HG03558 (cell line): ENCODE measurements at regions not wholly inside any gene's neighbourhood (a gene's known extent, or its start where the extent isn't known, plus 50 kb on each side); places are given as distances from the start of the nearest gene placed in this dataset.

Experiments
- ATAC-seq: cut with Tn5 transposase; IDR thresholded peaks from one replicate; pipeline ENCODE4 v1.9.1; 2021; ENCODE audit warnings: moderate number of reproducible peaks; ENCODE audit not compliant: unreplicated experiment; ENCODE audit errors: extremely low read depth

DNA sequence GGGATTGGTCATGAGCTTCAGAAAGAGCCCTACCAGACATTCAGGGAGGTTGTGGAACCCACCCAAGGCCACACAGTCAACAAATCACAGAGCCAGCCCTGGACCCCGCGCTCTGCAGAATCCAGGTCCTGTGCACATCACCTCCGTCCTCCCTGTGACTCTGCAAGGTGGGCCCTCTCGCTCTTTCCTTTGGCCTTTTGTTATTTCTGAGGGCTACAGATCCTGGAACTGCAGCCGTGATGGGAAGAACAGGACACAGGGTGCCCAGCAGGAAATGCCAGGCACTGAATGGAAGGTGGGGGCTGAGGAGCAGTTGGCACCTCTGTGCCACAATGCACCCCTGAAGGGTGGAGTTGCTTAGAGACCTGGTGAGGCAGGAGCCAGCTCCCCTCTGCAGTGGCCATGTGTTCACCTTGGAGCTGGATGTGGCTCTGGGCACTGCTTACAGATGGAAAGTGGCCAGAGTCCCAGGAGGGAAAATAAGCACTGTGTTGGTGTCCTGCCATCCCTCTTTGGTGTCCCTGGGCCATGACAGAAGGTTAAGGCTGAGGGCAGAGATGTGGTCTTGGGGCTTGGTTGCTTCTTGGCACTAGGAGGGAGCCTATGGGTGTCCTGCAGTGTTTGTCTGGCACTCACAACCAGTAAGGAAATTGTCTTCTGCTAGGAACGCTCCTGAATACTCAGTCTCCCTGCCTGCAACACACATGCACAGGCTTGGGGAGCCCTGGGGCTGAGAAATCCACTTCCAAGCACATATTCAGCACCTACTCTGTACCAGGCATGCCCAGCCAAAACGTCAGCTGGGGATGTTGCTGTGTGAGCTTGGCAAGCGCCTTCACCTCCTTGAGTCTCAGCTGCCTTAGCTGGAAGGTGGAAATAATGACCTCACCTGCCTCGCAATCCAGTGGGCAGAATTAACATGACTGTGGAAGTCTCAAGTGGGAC, 98.0 kb upstream of the SLC6A6 start:
- ATAC-seq, result no peak

DNA sequence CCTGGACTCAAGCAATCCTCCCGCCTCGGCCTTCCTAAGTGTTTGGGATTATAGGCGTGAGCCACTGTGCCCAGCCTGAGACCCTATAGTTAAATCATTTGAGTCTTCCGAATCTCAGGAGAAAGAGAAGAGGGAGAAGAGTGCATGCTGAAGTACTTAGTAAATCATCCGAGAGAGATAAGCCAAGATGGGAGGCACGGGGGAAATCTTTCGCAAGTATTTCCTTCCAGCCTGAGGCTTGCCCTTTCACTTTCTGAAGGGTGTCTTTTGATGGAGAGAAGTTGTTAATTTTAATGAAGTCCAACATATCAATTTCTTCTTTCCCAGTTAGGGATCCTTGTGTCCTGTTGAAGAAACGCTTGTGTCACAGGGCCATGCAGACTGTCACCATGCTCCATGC, 97.1 kb upstream of the SLC6A6 start:
- no peak for ATAC-seq

DNA sequence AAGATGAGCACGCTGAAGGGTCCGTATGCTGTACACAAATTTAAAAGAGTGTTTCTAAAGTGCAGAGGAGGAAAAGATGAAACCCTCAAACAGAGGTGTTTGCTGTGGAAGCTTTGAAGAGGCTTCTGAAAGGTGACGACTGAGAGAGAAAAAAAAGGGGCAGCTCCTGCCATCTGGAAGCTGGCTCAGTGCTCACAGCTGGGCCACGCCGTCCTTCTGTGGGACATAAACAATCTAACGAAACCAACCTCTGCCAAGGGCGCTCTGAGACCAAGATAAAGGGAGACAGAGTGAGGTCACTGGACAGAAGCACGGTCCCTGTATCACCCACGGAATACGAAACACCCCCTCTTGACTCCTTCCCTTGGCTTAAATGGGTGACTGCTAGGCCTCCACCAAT, 96.3 kb upstream of the SLC6A6 start:
- ATAC-seq, result no peak

DNA sequence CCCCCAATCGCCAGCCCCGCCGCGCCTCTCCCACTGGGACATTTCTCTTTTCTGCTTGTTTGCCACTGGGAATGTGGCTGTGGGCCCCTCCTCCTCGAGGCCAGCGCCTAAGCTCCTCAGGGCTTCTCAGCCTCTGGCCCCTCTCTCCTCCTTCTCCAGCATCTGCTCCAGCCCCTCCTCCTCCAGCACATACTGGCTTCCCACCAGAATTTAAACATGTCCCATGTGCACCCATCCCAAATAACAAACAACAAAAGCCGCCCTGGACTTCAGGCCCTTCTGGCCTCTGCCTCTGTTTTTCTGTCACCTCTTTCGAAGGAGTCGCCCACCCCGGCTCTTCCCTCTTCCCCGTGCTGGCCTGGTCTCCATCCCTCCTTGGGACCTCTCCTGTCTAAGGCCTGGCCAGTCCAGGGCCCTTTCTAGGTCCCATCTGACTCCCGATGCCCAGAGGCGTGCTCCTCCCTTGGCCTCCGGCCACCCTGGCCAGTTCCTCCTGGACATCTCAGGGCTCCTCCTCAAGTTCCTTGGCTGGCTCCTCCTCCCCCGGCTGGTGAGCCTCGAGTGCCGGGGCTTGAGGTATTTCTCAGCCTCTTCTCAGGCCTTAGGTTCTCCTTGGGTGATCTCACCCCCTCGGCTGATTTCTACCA, 94.6 kb upstream of the SLC6A6 start:
- no peak for ATAC-seq

GRCh38 chr3:14311729-14312128, 90.7 kb upstream of the SLC6A6 start:
- ATAC-seq, result no peak

DNA sequence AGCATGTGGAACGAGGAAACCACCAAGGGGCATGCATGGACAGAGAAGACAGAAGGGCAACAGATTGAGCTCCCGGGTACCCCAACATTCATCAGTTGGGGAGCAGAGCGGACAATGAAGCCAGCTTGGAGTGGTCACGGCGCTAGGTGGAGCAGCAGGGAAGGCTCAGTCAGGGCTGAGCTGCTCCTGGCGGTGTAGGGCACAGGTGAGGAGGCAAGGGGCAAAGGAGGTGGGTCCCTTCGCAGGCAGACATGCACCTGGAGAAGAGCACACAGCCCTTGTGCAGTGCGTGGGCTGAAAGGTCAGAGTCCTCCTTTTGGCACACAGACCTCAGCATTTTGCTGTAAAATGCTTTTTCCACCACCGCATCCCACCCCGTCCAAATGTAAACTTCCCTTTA, 90.0 kb upstream of the SLC6A6 start:
- ATAC-seq, result no peak

DNA sequence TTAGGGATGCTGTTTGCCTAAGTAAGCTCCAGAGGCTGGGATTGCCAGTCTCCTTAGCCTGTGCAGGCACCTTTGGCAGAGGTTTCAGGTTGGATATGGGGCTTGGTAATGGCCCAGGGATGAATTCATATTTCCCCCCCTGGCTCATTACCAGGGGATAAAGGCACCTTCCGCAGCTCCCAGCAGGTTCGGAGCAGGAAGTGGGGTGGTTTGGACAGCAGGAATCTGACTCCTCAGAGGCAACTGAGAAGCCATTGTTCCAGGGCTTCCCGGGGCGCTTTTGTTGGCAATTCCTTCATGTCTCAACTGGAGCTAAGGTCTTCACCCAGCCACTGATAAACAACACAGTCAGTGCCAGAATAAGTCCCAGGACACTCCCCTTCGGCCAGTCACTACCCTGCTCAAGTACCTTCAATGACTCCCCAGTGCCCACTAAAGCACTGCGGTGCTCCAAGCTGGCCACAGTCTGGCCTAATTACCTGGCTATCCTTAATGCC, 85.3 kb upstream of the SLC6A6 start:
- no peak for ATAC-seq

DNA sequence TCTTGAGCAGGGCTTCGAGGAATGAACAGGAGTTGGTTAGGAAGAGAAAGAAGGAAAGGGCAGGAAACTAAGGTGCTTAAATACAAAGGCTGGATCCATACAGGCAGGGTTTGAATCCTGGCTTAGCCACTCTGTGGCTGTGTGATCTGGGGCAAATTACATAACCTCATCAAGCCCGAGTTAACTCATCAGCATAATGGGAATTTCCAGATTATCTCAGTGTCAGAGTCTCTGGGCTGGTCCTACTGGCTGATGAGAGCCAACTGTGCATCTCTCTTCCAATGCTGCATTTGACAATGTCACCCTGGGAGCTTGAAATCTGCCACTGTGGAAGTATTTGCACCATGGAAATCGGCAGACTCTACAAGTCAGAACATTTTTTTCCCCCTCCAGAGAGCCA, 83.8 kb upstream of the SLC6A6 start:
- no peak for ATAC-seq

DNA sequence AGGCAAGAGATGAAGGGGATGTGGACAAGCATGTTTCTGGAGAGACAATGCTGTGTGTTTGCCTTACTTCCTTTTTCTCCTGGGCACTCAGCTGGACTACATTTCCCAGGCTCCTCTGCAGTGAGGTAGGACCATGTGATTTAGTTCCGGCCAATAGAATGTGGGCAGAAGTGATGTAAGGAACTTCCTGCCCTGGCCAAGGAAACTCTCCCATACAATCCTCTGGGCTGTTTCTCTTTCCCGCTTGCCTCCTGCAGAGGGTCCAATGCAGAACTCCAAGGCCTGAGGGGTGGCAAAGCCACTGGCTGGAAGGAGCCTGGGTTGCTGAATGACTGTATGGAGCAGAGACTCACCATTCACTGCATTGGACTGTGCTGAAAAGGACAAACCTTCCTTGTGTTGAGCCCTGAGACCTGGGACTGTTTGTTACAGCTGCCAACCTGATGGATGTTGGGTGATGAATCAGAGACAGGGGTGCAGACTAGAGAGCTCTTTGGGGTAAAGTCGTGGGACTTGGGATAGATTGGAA, 82.7 kb upstream of the SLC6A6 start:
- ATAC-seq, result no peak

DNA sequence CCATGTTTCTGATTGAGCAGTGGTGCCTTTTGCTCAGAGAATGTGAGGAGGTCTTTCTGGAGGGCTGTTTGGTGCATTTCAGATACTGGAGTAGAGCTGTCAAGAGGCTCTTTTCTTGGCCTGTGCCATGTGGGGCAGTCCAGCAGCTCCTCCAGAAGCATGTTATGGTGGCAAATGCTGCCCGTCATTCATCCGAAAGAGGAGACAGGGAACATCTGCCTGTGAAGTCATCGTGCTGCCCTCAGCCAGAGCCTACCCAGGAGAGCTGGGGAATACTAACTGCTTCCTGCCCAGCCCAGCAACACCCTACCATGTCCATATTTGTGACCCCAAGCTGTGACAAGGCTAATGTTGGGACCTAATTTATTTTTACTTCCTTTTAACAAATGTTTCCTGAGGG, 82.2 kb upstream of the SLC6A6 start:
- ATAC-seq, result no peak

GRCh38 chr3:14322001-14322400, 80.4 kb upstream of the SLC6A6 start:
- no peak for ATAC-seq

DNA sequence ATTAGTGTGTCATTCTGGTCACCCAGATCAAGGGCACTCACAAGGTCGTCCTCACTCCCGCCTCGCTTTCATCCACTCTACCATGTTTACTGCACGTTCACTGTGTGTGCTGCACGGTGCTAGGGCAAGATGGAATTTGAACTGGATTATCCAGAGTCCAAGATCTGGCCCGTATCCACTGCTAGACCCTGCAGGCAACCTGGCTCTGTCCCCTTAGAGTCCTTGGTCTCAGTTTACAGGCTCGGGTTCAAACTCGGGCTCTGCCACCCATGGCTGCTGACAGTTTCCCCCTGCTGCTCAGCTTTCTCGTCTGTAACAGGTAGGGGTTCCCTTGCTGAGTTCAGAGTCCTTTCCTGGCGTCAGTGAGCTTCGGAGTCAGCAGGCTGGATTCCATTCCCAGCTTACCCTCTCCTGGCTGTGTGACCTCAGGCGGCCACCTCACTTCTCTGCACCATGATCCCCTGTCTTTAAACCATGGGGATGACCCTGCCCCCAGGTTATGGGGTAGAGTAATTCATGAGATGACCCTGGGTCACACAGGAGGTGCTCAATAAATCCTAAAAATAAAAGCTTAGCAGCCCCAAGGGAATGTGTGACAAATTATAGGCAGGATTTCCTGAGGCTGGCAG, 79.6 kb upstream of the SLC6A6 start:
- ATAC-seq, result no peak

GRCh38 chr3:14323401-14324223, 78.8 kb upstream of the SLC6A6 start:
- no peak for ATAC-seq

DNA sequence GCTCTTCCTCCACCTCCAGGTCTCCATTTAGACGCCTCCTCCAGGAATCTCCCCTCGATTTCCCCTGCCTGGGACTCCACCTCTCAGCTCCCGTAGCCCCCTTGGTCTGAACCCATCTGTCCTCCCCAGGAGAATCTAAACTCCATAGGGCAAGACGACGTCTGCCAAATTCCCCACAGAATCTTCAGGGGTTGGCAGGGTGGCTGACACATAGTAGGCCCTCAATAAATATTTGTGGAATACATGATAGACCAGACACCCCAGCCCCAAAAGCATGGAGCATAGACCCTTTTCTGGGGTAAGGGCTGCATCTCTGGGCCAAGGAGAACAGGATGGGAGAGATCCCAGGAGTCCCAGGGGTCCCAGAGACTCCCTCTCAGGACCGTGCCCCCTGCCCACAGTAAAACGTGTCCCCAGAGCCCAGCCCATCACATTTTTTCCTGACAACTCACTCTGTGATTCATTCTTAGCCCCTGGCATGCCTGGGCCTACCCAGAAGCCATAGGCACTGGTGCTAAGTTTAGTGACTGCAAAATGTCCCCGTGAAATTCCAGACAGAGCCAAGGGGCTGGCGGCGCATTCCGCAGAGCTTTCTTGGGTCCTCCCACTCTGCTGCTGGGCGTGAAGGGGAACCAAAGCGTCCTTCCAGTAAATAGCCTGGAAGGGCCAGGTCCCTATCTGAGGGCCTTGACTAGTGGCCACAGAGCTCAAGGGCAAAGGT, 78.0 kb upstream of the SLC6A6 start:
- ATAC-seq, result no peak

- no peak for ATAC-seq
Observed at GRCh38 chr3:14328422-14328821, 74.0 kb upstream of the SLC6A6 start.

DNA sequence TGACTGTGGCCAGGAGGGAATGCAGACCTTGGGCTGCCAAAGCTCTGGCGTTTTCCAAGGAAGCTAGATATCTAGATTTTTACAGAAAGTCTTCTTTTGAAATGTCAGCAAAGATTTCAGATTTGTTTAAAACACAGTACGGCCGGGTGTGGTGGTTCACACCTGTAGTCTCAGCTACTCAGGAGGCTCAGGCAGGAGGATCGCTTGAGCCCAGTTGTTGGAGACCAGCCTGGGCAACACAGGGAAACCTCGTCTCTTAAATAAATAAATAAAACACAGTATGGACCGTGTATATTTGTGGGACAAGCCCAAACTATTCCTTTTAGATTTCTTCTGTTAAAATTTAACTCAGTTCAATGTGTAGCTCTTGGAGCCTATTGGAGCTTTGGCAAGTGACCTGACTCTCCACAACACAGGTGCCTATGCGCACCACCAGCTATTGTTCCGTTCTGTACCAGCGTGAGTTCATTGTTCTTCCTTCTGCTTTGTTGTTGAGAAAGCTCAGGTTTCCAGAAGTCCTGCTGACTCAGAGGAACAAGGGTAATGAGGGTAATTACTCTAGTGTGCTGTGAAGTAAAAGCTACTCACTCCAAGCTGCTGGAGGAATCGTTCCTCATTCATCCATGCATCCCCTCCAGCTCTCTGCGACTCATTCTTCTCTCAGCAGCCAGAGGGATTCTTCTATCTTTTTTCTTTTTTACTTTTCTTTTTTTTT, 73.1 kb upstream of the SLC6A6 start:
- no peak for ATAC-seq

DNA sequence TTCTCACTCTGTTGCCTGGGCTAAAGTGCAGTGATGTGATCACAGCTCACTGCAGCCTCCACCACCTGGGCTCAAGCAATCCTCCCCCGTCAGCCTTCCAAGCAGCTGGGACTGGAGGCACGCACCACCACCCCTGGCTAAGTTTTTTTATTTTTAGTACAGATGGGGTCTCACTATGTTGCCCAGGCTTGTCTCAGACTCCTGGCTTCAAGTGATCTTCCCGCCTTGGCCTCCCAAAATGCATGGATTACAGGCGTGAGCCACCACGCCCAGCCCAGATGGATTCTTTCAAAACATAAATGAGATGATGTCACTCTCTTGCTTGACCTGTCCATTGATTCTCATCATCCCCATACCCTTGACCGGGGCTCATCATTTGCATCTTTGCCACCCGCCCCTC, 72.6 kb upstream of the SLC6A6 start:
- no peak for ATAC-seq

GRCh38 chr3:14330508-14330907, 71.9 kb upstream of the SLC6A6 start:
- ATAC-seq, result no peak

DNA sequence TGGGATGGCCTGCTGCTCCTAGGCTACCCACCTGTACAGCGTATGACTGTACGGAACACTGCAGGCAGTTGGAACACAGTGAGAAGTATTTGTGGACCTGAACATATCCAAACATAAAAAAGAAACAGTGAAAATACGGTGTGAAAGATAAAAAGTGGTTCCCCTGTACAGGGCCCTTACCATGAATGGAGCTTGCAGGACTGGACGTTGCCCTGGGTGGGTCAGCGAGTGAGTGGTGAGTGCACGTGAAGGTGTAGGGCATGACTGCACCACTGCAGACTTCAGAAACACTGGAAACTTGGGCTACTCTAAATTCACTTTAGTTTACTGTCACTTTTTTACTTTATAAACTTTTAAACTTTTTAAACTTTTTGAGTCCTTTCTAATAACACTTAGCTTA, 71.2 kb upstream of the SLC6A6 start:
- ATAC-seq, result no peak
